Adrenal gland (tissue), 5 donors: ENCODE measurements at regions not wholly inside any gene's neighbourhood (a gene's known extent, or its start where the extent isn't known, plus 50 kb on each side); places are given as distances from the start of the nearest gene placed in this dataset.

Experiments used
- POLR2A ChIP-seq, 2 donors: fragments of 450-650 bp; IDR thresholded peaks; one replicate each; pipeline ENCODE4 v1.6.1; 2017; ENCODE audit warnings: antibody characterized with exemption in 2 of 2, mild to moderate bottlenecking in 2 of 2, moderate library complexity in 1 of 2
- TF ChIP-seq, protein P1 (sequence below), 6 experiments: fragments of 450-650 bp in 4 of 6; fragments of 200-600 bp in 2 of 6; sonication (generic) in 1 of 6; IDR thresholded peaks; 1 replicate in 5 of 6; 2 replicates in 1 of 6; pipeline versions ENCODE4 v1.5.1 to v1.8.0; 2016 to 2021; ENCODE audit warnings: antibody characterized with exemption in 6 of 6, mild to moderate bottlenecking in 2 of 6, moderate library complexity in 1 of 6
- donor health status: DM: no; HTN: no; CAD: no.

DNA sequence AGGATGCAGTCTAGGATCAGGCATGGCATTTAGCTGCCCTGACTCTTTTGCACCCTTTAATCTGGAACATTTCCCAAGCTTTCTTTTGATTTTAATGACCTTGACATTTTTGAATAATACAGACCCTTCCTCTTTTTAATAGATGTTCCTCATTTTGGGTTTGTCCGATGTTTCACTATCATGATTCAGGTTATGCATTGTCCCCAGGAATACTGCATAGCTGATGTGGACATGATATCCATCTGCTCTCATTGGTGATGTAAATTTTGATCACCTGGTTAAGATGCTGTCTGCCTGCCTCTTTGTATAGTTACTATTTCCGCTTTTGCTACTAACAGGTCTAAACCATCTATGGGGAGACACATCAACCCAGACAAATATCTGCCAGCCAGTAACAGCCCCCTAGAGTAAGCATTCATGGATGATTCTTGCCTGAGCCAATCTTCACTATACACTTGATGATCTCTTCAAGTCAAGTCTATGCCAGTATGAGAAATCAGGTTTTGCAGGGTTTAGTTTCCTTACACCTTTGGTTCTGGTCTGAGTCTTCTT, 50.6 kb upstream of the ULK4 start:
- no peak for TF ChIP-seq POLR2A (IDR thresholded peaks at IDR 0.05)
- TF ChIP-seq, protein P1, sequence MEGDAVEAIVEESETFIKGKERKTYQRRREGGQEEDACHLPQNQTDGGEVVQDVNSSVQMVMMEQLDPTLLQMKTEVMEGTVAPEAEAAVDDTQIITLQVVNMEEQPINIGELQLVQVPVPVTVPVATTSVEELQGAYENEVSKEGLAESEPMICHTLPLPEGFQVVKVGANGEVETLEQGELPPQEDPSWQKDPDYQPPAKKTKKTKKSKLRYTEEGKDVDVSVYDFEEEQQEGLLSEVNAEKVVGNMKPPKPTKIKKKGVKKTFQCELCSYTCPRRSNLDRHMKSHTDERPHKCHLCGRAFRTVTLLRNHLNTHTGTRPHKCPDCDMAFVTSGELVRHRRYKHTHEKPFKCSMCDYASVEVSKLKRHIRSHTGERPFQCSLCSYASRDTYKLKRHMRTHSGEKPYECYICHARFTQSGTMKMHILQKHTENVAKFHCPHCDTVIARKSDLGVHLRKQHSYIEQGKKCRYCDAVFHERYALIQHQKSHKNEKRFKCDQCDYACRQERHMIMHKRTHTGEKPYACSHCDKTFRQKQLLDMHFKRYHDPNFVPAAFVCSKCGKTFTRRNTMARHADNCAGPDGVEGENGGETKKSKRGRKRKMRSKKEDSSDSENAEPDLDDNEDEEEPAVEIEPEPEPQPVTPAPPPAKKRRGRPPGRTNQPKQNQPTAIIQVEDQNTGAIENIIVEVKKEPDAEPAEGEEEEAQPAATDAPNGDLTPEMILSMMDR (IDR thresholded peaks at IDR 0.05) = no peak
